ENCODE measurements at regions not wholly inside any gene's neighbourhood (a gene's known extent, or its start where the extent isn't known, plus 50 kb on each side); places are given as distances from the start of the nearest gene placed in this dataset.
"Not testable (repeated sequence)": the region's sequence is repeated elsewhere in the genome, so short reads cannot be mapped to it uniquely, and the experiment has no call there.

GRCh38 chr21:5118296-5118679 lies 5403.1 kb upstream of the TPTE start:
- not testable (repeated sequence) for TF ChIP-seq POLR2A, CTCF (IDR thresholded peaks at IDR 0.05)

Data from suprapubic skin (tissue), 3 donors.